Endothelial cell (in vitro differentiated cells): ENCODE measurements at regions not wholly inside any gene's neighbourhood (a gene's known extent, or its start where the extent isn't known, plus 50 kb on each side); places are given as distances from the start of the nearest gene placed in this dataset.

Experiments used
- DNase-seq: peaks from one replicate; pipeline ENCODE4 v3.0.0; 2021; ENCODE audit warnings: low spot score
- H3K27ac Mint-ChIP-seq: one replicate; pipeline ENCODE4 v1.8.0; 2021; ENCODE audit warnings: mixed read lengths, inconsistent platforms; ENCODE audit not compliant: unreplicated experiment
- H3K27me3 Mint-ChIP-seq: one replicate; pipeline ENCODE4 v1.8.0; 2021; ENCODE audit warnings: mild to moderate bottlenecking, moderate library complexity, mixed read lengths, inconsistent platforms; ENCODE audit not compliant: unreplicated experiment
- H3K36me3 Mint-ChIP-seq: one replicate; pipeline ENCODE4 v1.8.0; 2021; ENCODE audit warnings: mild to moderate bottlenecking, low read depth, mixed read lengths, inconsistent platforms; ENCODE audit not compliant: unreplicated experiment
- H3K4me1 Mint-ChIP-seq: one replicate; pipeline ENCODE4 v1.8.0; 2021; ENCODE audit warnings: mild to moderate bottlenecking, mixed read lengths, inconsistent platforms; ENCODE audit not compliant: unreplicated experiment
- H3K4me3 Mint-ChIP-seq: one replicate; pipeline ENCODE4 v1.8.0; 2021; ENCODE audit warnings: mild to moderate bottlenecking, mixed read lengths, inconsistent platforms; ENCODE audit not compliant: unreplicated experiment
- H3K9me3 Mint-ChIP-seq: one replicate; pipeline ENCODE4 v1.8.0; 2021; ENCODE audit warnings: mixed read lengths, inconsistent platforms; ENCODE audit not compliant: unreplicated experiment
- TF ChIP-seq, protein P1 (sequence below): fragments of 200-600 bp; sonication (generic); IDR thresholded peaks from one replicate; pipeline ENCODE4 v1.5.0; 2021; ENCODE audit warnings: antibody characterized with exemption; ENCODE audit not compliant: unreplicated experiment

DNA sequence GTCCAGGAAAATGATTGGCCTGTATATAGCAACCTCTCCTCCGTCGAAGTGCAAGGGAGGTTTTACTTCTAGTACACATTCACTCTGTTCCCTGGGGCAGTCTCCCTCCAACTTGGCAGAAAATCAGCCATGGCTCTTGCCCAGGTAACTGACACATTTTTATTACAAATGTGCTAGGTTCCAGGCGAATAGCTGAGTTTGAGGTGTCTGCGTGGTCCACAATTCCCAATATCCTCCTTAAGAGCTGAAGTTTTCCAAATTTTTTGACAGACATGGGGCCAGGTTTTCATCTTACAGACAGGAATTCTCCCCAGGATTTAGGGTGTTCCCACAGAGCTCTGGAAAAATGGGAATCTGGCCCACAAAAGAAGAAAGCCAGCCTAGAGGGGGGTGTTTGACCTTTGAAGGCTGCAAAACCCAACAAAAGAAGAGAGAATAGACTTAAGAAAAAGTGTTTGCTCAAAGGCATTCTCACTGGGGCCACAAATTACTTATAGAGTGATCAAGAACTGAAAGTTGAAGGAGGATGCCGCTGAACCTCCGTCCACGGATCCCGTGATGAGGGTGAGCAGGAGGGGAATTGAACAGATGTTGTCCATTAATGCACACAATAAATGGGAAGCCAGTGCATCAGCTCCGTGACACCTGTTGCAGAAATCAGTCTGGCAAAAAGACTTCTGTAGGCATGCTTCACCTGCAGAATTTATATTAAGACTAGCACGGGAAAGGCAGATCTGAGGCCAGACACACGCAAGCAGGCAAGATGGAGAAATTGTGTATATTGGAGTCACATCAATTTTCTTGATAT is 242.3 kb upstream of the COPS8 start:
- DNase-seq, result no peak
- H3K4me1 Mint-ChIP-seq, result peaks cover 5% of the 10 kb centered on the region
- no peak overlapping the region for H3K27ac Mint-ChIP-seq
- TF ChIP-seq, protein P1, sequence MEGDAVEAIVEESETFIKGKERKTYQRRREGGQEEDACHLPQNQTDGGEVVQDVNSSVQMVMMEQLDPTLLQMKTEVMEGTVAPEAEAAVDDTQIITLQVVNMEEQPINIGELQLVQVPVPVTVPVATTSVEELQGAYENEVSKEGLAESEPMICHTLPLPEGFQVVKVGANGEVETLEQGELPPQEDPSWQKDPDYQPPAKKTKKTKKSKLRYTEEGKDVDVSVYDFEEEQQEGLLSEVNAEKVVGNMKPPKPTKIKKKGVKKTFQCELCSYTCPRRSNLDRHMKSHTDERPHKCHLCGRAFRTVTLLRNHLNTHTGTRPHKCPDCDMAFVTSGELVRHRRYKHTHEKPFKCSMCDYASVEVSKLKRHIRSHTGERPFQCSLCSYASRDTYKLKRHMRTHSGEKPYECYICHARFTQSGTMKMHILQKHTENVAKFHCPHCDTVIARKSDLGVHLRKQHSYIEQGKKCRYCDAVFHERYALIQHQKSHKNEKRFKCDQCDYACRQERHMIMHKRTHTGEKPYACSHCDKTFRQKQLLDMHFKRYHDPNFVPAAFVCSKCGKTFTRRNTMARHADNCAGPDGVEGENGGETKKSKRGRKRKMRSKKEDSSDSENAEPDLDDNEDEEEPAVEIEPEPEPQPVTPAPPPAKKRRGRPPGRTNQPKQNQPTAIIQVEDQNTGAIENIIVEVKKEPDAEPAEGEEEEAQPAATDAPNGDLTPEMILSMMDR, result no peak
- H3K9me3 Mint-ChIP-seq, result peaks cover 4% of the 10 kb centered on the region
- peaks cover 11% of the 10 kb centered on the region for H3K36me3 Mint-ChIP-seq
- H3K27me3 Mint-ChIP-seq, result peaks cover 4% of the 10 kb centered on the region
- H3K4me3 Mint-ChIP-seq, result no peak overlapping the region

DNA sequence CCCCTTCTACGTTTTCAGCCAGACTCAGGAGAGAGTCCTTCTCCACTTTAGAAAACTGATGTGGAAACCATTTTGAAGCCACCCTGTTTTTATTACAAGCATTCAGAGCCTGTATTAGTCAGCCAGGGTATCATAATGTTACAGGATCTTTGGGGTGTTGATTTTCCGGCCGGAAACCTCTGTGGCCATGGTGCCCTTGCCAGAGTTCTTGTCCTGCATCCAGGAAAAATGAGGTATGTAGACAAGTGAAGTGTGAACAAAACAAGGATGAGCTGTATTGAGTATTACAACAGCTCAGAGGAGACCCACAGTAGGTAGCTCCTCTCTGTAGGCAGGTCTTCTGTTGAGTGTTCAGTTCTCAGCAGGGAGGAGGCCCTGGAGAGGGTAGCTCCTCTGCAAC is 241.0 kb upstream of the COPS8 start:
- H3K9me3 Mint-ChIP-seq, result peaks cover 4% of the 10 kb centered on the region
- peaks cover 6% of the 10 kb centered on the region for H3K4me1 Mint-ChIP-seq
- H3K27me3 Mint-ChIP-seq, result peaks cover 7% of the 10 kb centered on the region
- H3K27ac Mint-ChIP-seq, result no peak overlapping the region
- H3K4me3 Mint-ChIP-seq, result no peak overlapping the region
- TF ChIP-seq, protein P1, result no peak
- peaks cover 13% of the 10 kb centered on the region for H3K36me3 Mint-ChIP-seq
- DNase-seq, result no peak

DNA sequence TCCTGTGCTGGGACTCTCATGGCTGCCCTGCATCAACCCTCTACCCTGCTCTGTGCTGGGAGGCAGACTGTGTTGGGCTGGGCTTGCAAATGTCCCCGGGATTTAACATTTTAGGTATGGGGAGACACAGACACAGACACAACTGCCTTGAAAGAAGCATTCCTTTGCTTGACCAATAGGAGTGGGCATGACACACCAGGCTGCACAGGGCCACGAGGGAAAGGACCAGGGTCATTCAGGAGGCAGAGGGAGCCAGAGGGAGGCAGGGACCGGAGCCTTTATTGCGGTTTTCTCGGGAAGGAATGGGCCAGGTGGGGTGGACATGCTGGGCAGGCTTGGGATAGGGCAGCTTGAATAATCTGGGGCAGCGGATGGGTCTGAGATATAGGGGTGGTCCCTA is 238.7 kb upstream of the COPS8 start:
- no peak for DNase-seq
- Mint-ChIP-seq H3K9me3 (peaks cover 4% of the 10 kb centered on the region), H3K27me3 (peaks cover 7% of the 10 kb centered on the region), H3K4me1 (peaks cover 6% of the 10 kb centered on the region), H3K4me3 (no peak overlapping the region), H3K27ac (no peak overlapping the region), H3K36me3 (peaks cover 15% of the 10 kb centered on the region)
- TF ChIP-seq, protein P1, result no peak

DNA sequence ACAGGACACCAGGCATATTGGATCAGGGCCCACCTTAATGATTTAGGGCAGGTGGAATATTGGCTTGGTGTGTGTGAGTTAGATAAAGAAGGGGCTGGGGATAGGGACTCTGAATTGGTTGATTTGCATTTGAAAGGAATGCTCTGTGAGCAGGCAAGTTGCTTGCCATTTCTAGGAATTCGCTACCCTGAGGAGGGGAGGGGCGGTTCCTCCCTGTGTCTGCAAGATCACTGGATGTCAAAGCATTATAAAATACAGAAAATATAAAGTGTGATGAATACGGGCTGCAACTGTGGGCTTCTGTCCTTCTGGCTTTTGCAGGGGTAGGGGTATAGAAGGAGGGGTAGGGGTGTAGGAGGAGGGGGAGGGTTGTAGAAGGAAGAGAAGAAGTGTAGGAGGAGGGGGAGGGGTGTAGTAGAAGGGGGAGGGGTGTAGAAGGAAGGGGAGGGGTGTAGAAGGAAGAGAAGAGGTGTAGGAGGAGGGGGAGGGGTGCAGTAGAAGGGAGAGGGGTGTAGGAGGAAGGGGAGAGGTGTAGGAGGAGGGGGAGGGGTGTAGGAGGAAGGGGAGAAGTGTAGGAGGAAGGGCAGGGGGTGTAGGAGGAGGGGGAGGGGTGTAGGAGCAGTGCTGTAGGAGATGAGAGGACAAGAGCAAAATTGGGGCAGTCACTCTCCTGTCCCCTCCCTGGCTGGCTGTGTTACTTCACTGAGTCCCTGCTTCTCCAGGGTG is 238.0 kb upstream of the COPS8 start:
- peaks cover 6% of the 10 kb centered on the region for H3K4me1 Mint-ChIP-seq
- H3K36me3 Mint-ChIP-seq, result peaks cover 15% of the 10 kb centered on the region
- H3K4me3 Mint-ChIP-seq, result no peak overlapping the region
- no peak overlapping the region for H3K27ac Mint-ChIP-seq
- peaks cover 5% of the 10 kb centered on the region for H3K27me3 Mint-ChIP-seq
- no peak for DNase-seq
- H3K9me3 Mint-ChIP-seq, result peaks cover 4% of the 10 kb centered on the region
- TF ChIP-seq, protein P1, result no peak

DNA sequence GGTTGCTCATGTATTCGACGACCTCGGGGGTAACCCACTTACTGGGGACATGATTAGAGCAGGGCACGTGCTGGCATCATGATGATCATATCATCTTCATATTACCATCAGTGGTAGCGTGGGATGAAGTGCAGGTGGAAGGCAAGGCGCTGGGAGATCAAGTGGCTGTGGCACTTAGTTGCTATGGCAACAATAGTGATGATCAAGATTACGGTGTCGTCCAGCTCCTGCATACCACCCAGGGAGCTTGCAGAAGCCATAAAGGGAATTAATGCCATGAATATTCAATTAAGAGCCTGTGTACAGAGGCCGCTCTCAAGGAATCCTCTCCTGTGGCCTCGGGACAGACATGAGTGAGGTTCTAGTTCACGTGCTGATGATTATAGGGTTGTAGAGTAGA is 237.2 kb upstream of the COPS8 start:
- TF ChIP-seq, protein P1, result no peak
- peaks cover 5% of the 10 kb centered on the region for H3K27me3 Mint-ChIP-seq
- H3K4me3 Mint-ChIP-seq, result no peak overlapping the region
- no peak overlapping the region for H3K27ac Mint-ChIP-seq
- peaks cover 6% of the 10 kb centered on the region for H3K4me1 Mint-ChIP-seq
- DNase-seq, result no peak
- peaks cover 14% of the 10 kb centered on the region for H3K36me3 Mint-ChIP-seq
- H3K9me3 Mint-ChIP-seq, result peaks cover 4% of the 10 kb centered on the region
